Neural progenitor cell (in vitro differentiated cells): ENCODE measurements at regions not wholly inside any gene's neighbourhood (a gene's known extent, or its start where the extent isn't known, plus 50 kb on each side); places are given as distances from the start of the nearest gene placed in this dataset.

ENCODE experiments used
- CTCF ChIP-seq: fragments of 200-600 bp; sonication (generic); IDR thresholded peaks from 2 replicates; pipeline ENCODE4 v1.5.1; 2017; ENCODE audit warnings: antibody characterized with exemption, mild to moderate bottlenecking
- EZH2phosphoT487 ChIP-seq: fragments of 200-600 bp; sonication (generic); IDR thresholded peaks from 2 replicates; pipeline ENCODE4 v1.6.1; 2017; ENCODE audit warnings: antibody characterized with exemption

- no peak for TF ChIP-seq CTCF
- no peak for TF ChIP-seq EZH2phosphoT487
These were observed 98.4 kb upstream of the KAZN start for GRCh38 chr1:14500041-14500440.
